Effector CD4-positive, alpha-beta T cell (primary cell): ENCODE measurements at regions not wholly inside any gene's neighbourhood (a gene's known extent, or its start where the extent isn't known, plus 50 kb on each side); places are given as distances from the start of the nearest gene placed in this dataset.

Experiments used
- DNase-seq: peaks from one replicate; pipeline ENCODE4 v3.0.0-alpha.2; 2020

DNA sequence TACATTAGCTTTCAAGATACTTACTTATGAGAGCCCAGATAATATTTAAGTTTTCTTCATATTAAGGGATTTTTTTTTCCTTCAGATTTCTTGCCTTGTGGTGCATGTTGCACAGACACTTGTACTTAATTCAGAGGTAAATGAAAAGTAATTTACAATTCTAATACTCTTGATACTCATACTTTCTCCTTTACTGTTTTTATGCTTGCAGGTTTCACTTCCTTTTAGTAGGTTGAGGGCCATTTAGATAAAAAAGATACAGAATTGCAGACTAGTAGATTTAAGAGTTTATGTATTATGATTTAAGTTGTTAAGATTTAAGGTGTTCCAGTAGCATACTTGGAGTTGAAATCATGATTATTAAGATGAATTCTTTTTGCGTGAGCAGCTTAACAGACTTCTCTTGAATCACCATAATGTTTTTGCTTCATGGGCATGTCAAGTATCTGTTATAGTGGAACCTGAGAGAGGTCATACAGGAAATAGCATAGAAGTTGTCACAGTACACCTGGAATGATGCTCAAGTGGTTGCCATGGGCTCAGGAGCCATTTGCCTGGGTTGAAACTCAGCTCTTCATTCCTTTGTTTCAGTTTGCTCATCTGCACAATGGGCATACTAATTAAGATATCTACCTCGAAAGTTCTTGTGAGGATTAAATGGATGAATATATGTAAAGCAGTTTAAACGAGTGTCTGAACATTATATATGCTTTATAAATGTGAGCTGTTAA, 174.8 kb upstream of the PRPS1L1 start:
- no peak for DNase-seq

- no peak for DNase-seq
Measured at GRCh38 chr7:18206331-18206730, 178.7 kb upstream of the PRPS1L1 start.

GRCh38 chr7:18208921-18209320, 181.3 kb upstream of the PRPS1L1 start:
- no peak for DNase-seq

DNA sequence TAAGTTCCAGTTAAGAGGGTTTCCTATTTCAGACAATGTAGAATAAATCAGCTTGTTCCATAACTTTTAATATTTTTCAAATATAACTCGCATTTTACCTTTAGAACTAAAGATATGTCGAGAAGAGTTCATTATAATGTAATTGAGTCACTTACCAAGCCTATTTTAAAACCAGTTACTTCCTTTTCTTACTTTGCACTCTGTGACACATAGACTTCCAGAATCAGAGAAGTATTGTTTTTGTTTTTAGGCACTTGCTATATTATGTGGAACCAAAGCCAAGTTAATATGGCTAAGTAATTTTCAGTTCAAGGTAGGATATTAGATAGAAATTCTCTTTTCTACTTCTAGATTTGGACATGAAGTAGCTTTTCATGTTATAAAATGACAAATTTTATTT, 182.7 kb upstream of the PRPS1L1 start:
- no peak for DNase-seq

DNA sequence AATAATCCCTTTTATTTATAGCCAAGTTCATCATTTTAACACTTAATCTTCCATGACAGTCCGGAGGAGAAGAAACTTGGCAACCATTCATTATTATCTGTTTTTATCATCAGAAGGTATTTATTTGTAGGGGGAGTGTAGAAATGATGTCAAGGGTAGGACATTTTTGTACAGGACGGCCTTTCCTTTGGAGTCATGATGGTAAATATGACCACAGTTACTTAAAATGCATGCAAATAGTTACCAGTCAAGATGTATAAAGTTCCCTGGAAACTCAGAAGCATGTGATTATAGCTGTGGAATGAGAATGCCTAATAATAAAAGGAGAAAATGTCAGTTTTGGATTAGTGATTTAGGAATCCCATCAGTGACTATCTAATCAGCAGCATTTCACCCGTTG, 183.1 kb upstream of the PRPS1L1 start:
- DNase-seq = no peak

DNA sequence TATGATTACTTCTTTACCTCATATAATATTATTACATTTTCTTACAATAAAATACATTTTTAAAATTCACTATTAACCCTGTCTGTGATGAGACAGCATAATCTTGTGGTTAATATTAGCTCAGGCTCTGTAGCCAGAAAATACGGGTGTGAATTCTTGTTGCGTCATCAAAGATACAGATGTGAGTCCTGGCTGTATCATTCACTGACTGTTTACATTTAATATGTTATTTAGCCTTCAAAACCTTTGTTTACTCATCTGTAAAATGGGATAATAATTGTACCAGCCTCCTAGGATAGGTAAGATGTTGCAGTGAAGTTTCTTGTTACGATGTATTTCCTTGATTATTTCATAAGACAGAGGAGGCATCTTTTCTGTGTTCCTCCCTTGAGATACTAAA, 184.7 kb upstream of the PRPS1L1 start:
- no peak for DNase-seq

DNA sequence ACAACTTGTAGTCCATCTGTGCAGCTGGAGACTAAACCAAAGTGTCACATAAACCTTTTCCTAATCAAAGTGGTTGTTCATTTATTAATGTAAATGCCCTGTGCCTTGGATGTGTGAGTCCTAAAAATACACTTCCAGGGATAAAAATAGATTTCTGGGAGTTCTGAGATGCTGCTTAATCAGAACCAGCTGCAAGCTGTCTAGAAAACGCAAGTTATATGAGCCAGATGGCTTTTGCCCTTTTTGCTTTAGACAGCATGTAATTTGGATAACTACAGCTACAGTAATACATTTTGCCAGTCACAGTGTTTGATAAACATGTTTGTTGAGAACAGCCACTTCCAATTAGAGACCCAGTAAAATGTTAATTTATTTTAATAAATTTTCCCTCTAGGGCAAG, 185.1 kb upstream of the PRPS1L1 start:
- DNase-seq = no peak

DNA sequence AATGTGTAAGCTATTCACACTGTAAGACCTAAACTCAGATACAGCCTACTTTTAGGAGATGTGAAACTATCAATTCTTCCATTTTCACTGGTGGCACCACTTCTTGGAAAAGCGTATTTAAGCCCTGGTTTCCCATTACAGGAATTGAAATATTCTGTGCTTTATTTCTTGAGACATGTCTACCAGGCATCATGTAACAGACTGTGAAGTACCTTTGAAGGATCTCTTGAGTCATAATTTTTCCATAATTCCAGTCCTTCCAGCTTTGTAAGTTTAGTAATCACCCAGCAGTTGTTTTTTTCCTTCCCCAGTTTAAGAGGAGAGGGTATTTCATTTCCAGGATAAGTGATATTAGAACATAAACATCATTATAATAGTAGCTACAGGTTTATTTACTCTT, 186.0 kb upstream of the PRPS1L1 start:
- DNase-seq = no peak

DNA sequence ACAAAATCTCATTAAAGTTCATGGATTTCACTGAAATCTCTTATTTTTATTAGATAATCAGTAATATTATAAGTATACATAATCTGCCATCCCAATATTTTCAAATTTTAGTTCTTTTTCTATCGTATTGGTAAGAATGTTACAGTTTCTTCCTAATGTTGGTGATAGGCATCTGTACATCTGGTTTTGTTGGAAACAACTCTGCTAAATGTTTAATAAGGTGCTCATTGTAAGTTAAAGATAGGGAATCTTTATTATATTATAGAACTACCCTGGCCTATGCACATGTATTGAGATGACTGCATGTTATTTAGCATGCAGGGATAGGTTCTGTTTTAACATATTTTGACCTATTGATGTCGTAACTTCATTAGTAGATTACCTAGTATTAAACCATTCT, 188.6 kb upstream of the PRPS1L1 start:
- DNase-seq = no peak

DNA sequence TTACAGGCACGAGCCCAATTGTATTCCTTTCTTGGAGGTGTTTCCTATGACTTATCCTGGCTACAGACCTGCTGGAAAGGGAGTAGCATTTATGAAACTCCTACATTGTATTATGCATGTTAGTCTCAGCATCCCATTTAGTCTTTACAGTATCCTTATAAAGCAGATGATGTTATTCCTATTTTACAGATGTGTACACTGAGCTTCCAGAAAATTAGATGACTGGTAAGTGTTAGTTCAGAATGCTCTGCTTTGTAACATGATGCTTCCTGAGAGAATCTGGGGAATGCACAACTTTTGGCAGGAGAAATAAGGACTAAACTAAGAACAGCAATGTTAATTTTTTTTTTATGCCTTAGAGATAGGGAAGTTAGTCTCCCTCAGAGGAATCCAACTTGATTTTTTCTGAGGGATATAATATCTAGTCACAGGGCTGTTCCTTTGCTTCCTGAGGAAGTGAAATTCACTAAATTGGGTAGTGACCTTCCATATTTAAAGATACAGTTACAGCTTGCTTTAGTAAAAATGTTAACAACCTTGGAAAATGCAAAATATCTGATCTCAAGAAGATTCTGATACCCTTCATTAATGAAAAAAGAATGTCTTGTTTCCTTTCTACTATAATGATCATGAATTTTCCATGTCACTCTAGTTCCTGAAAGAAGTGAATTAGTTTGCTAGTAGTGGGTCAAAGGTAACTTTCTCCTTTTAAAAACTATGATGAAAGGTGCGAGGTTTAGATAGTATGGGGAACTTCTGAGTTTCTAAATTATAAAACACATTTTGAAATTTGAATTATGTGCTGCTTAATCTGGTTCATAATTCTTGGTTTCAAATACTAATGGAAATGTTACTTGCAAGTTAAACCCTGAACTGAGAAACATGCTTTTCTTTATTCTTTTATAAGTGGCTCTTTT, 194.0 kb upstream of the PRPS1L1 start:
- DNase-seq = no peak

GRCh38 chr7:18222636-18223035, 195.0 kb upstream of the PRPS1L1 start:
- DNase-seq = no peak

GRCh38 chr7:18224138-18224537, 196.5 kb upstream of the PRPS1L1 start:
- no peak for DNase-seq

- no peak for DNase-seq
Measured at GRCh38 chr7:18225067-18225466, 197.4 kb upstream of the PRPS1L1 start.

DNA sequence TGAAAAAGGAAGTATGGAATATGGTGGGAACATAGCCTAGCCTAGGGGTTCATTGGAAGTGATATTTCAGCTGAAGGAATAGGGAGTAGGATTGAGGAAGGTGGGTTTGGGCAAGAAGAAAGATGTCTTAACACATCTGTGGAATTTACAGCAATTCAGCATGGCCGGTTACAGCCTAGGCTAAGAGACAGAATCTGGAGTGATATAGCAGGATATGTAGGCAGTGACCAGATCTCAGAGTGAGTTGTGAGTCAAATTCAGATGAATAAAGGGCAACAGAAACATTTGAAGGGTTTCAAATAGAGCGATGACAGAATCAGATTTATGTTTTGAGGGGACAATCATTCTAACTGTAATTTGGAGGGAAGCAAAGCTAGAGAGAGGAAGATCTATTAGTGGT, 199.0 kb upstream of the PRPS1L1 start:
- no peak for DNase-seq

- DNase-seq = no peak
Measured at GRCh38 chr7:18228686-18229085, 201.0 kb upstream of the PRPS1L1 start.

DNA sequence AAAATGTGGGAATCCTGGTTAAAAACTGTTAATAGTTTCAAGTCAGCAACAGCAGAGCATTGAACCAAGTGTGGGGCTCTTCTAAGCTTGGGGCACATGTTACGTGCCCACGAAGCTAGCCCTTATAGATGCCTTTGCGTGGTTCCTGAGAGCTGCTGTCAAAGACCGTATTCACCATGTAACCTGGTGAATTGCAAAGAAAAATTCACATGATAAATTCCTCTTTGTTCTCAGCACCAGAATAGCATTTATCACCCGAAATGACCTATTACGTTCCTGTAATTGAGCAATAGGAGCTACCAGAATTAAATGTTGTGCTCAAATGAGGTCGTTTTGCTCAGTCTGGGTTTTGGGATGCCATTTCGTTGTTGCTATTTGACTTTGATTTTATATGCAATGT, 202.6 kb upstream of the PRPS1L1 start:
- no peak for DNase-seq

DNA sequence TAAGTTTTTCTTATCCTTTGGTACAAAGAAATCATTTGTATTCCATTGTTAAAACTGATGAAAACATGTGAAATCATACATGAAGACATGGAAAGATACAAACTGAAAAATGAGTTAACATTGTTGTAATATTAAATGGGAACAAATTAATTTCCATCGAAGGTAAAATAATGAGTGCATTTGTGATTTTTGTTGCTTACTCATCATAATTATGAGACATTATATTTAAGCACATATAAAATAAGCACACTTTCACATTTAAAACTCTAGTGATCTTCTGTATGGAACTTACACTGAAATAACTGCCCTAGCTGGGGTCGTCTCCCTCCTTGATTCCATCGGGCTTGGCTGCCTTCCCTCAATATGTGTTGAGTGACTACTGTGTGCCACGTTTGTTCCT, 204.2 kb upstream of the PRPS1L1 start:
- DNase-seq = no peak

DNA sequence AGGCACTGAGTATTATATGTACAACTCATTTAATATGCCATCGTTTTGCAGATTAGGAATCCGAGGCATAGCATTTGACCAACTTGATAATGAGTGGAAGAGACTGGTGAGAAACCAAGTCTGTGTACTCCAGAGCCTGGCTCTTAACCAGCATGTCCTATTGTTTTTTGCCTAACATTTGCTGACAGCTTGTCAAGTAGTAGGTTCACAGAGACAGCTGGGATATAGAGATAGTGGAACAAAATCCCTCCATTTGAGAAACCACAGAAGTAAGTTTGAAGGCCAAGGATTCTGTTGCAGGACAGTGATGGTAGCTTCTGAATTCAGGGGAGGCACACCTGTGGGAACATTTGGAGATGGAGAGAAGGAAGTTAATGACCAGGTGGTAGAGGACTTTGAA, 206.9 kb upstream of the PRPS1L1 start:
- no peak for DNase-seq

DNA sequence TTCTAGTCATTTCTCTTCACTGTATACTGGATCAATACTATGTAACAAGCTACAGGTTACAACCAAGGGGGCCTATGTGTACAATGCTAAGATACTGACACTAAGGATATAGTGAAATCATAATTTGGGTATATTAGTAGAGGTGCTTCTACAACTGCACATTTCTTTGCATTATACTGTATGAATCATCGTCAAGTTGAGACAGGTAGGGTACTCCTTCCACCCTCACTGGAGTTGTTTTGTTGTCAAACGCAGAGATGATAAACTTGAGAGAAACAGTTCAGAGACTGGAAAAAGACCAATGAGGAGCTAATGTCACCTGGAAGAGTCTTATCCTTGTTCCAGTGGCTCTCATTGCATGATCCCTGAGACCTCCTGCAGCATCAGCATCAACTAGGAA, 208.2 kb upstream of the PRPS1L1 start:
- DNase-seq = no peak

DNA sequence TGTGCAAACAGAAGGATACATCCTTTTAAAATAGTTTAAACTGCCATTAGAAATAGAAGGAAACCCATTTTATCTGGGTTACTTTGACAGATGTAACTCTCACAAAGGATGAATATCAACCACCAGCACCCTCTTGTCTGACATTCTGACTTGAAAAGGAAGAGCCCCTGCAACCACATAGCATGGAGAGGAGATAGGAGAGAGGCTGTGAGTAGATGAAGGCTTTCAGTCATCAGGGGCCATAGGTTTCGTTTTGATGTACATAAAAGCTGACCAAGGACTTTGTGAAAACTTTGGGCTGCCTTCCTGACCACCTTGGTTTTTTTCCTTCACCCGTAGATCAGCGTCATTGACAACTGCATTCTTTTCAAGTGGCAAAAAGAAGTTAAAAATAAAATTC, 211.6 kb upstream of the PRPS1L1 start:
- no peak for DNase-seq

DNA sequence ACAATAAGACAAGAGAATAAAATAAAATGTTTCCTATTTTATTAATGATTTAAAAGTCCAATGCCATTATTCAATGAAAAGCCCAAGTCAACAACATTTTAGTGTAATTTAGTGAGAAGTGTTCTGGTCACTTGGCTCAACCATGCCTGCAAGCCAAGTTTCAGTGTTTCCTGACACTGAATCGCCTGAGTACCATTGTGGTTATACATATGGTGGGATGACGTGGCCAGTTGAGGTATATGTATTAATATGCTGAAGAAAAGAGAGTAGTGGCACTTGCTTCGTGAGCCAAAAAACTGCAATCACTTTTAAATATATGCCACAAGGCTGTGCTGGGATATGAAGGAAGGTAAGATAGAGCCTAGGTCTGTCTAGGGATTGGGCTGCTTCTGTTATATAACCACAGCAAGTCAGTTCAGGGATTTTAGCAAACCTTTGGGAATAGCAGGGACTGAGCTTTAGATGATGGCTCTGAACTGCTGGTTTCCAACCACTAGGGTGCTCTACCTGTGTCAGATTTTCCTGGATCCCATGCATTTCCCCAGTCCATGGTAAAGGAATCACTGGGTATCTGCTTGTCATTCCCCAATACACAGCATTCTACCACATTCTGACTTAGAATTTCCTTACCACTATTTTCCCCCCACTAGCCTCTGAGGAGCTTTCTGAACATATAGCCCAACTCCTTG, 214.0 kb upstream of the PRPS1L1 start:
- no peak for DNase-seq

GRCh38 chr7:18243731-18244130, 216.1 kb upstream of the PRPS1L1 start:
- no peak for DNase-seq

- no peak for DNase-seq
Measured at GRCh38 chr7:18250133-18250532, 222.5 kb upstream of the PRPS1L1 start.

DNA sequence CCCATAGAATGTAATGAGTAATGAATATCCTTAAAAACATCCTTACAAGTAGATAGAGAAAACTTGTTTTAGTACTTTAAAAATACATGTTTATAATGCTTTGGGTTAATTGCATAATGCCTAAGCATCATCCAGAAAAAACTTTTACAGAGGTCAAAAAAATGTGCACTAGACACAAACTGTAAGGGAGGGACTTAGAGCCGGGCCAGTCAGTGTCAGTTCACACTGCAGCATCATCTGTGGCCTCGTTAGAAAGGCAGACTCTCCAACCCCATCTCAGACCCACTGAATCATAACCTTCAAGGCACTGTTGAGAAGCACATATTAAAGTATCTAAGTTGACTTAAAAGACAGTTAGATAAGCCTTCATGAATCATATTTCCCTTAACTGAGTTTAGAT, 230.1 kb upstream of the PRPS1L1 start:
- no peak for DNase-seq
